IMR-90 (cell line): ENCODE measurements at regions not wholly inside any gene's neighbourhood (a gene's known extent, or its start where the extent isn't known, plus 50 kb on each side); places are given as distances from the start of the nearest gene placed in this dataset.

Experiments used
- ATAC-seq: fragments of 200-7000 bp; cut with Tn5 transposase; 2 replicates; pipeline ENCODE4 v1.9.1; 2020; ENCODE audit warnings: low read depth, mild to moderate bottlenecking, moderate library complexity
- BruUV-seq: library from RNA; stranded (reverse); fragments of 400-500 nt; replicated peaks from 2 replicates; lab custom pipeline; 2021; lab: Mats Ljungman, UMichigan
- CTCF ChIA-PET: fragments of 300-600 bp; formaldehyde crosslinking; extraction: SDS; loops from one replicate; lab custom pipeline; 2021; ENCODE audit warnings: antibody characterized with exemption; lab: Yijun Ruan, JAX
- POLR2A ChIA-PET: fragments of 300-600 bp; sonication (Branson Sonifier 250); formaldehyde crosslinking; loops from one replicate; lab custom pipeline; 2022; ENCODE audit warnings: antibody characterized with exemption; ENCODE audit not compliant: unreplicated experiment; lab: Charles Lee
- DNase-seq: peaks from one replicate; pipeline ENCODE4 v3.0.0; 2013
- H2AFZ ChIP-seq: replicated peaks from 2 replicates; pipeline ENCODE3; 2013; ENCODE audit warnings: low read length, mild to moderate bottlenecking; ENCODE audit not compliant: poor library complexity
- H2AK5ac ChIP-seq: 2 replicates; pipeline ENCODE4 v1.6.1; 2013; ENCODE audit warnings: low read depth, low read length, inconsistent platforms
- H2AK9ac ChIP-seq: replicated peaks from 2 replicates; pipeline ENCODE3; 2013; ENCODE audit warnings: mild to moderate bottlenecking, low read depth, low read length, moderate library complexity; ENCODE audit not compliant: poor library complexity
- H2BK120ac ChIP-seq: 2 replicates; pipeline ENCODE4 v1.6.1; 2013; ENCODE audit warnings: low read depth, low read length, inconsistent platforms
- H2BK15ac ChIP-seq: 3 replicates; pipeline ENCODE4 v1.6.1; 2013; ENCODE audit warnings: low read depth, low read length, inconsistent platforms
- H2BK20ac ChIP-seq: 2 replicates; pipeline ENCODE4 v1.6.1; 2013; ENCODE audit warnings: low read depth, mild to moderate bottlenecking, inconsistent platforms, low read length, moderate library complexity
- H2BK5ac ChIP-seq: 2 replicates; pipeline ENCODE4 v1.6.1; 2013; ENCODE audit warnings: mild to moderate bottlenecking, low read depth, low read length, inconsistent platforms; ENCODE audit not compliant: poor library complexity, severe bottlenecking
- H3K14ac ChIP-seq: replicated peaks from 2 replicates; pipeline ENCODE4 v1.6.1; 2013; ENCODE audit warnings: low read depth, low read length, inconsistent platforms
- H3K18ac ChIP-seq: 2 replicates; pipeline ENCODE4 v1.6.1; 2013; ENCODE audit warnings: low read depth, low read length, control low read depth
- H3K23ac ChIP-seq: 2 replicates; pipeline ENCODE4 v1.6.1; 2013; ENCODE audit warnings: low read depth, low read length, inconsistent platforms
- H3K27ac ChIP-seq: 2 replicates; pipeline ENCODE4 v1.5.1; 2013; ENCODE audit warnings: mild to moderate bottlenecking, control low read depth, low read length; ENCODE audit not compliant: insufficient read depth
- H3K27me3 ChIP-seq: 2 replicates; pipeline ENCODE4 v1.6.1; 2013; ENCODE audit warnings: low read length; ENCODE audit not compliant: control insufficient read depth, insufficient read depth
- H3K36me3 ChIP-seq: 2 replicates; pipeline ENCODE4 v1.6.1; 2013; ENCODE audit warnings: low read length, mixed read lengths; ENCODE audit not compliant: control insufficient read depth, insufficient read depth
- H3K4ac ChIP-seq: 2 replicates; pipeline ENCODE4 v1.6.1; 2013; ENCODE audit warnings: low read depth, low read length, inconsistent platforms
- H3K4me1 ChIP-seq: 2 replicates; pipeline ENCODE4 v1.6.1; 2013; ENCODE audit warnings: low read length, mixed read lengths; ENCODE audit not compliant: control insufficient read depth, insufficient read depth
- H3K4me2 ChIP-seq: 2 replicates; pipeline ENCODE4 v1.6.1; 2013; ENCODE audit warnings: low read depth, mild to moderate bottlenecking, control low read depth, low read length, moderate library complexity
- H3K4me3 ChIP-seq: 2 replicates; pipeline ENCODE4 v1.5.1; 2013; ENCODE audit warnings: low read depth, mild to moderate bottlenecking, control low read depth, low read length, moderate library complexity; ENCODE audit not compliant: insufficient read depth
- H3K56ac ChIP-seq: 2 replicates; pipeline ENCODE4 v1.6.1; 2013; ENCODE audit warnings: low read length, inconsistent platforms; ENCODE audit not compliant: insufficient read depth; ENCODE audit errors: extremely low read depth
- H3K79me1 ChIP-seq, 2 experiments: 2 replicates each; pipeline ENCODE4 v1.6.1; 2013; ENCODE audit warnings: low read length in 2 of 2, inconsistent platforms in 1 of 2, low read depth in 1 of 2
- H3K9ac ChIP-seq: 2 replicates; pipeline ENCODE4 v1.6.1; 2013; ENCODE audit warnings: low read depth, low read length, control low read depth
- H3K9me1 ChIP-seq: 2 replicates; pipeline ENCODE4 v1.6.1; 2013; ENCODE audit warnings: low read length, inconsistent platforms; ENCODE audit not compliant: insufficient read depth
- H3K9me3 ChIP-seq: 2 replicates; pipeline ENCODE4 v1.6.1; 2013; ENCODE audit warnings: low read length; ENCODE audit not compliant: control insufficient read depth, insufficient read depth
- H4K20me1 ChIP-seq: 2 replicates; pipeline ENCODE4 v1.6.1; 2013; ENCODE audit warnings: low read length, inconsistent platforms; ENCODE audit not compliant: insufficient read depth
- H4K5ac ChIP-seq: 2 replicates; pipeline ENCODE4 v1.6.1; 2013; ENCODE audit warnings: mild to moderate bottlenecking, low read depth, low read length, control low read depth
- H4K8ac ChIP-seq, 2 experiments: 2 replicates each; pipeline ENCODE4 v1.6.1; 2013; ENCODE audit warnings: low read depth in 2 of 2, low read length in 2 of 2, control low read depth in 1 of 2, inconsistent platforms in 1 of 2
- H4K91ac ChIP-seq: 2 replicates; pipeline ENCODE4 v1.6.1; 2013; ENCODE audit warnings: low read depth, low read length, inconsistent platforms; ENCODE audit not compliant: insufficient read depth
- CHD1 ChIP-seq: IDR thresholded peaks from 2 replicates; pipeline ENCODE4 v1.6.1; 2012; ENCODE audit warnings: low read depth, low read length, improper control_type of control experiment
- ELK1 ChIP-seq: fragments of 150-350 bp; IDR thresholded peaks from 2 replicates; pipeline ENCODE4 v1.6.1; 2016; ENCODE audit warnings: low read depth, mild to moderate bottlenecking, low read length, moderate library complexity, borderline replicate concordance
- FOS ChIP-seq: fragments of 150-350 bp; IDR thresholded peaks from 2 replicates; pipeline ENCODE4 v1.6.1; 2016; ENCODE audit warnings: low read depth, low read length
- NFE2L2 ChIP-seq: fragments of 150-350 bp; IDR thresholded peaks from 2 replicates; pipeline ENCODE4 v1.6.1; 2016; ENCODE audit warnings: low read depth, mild to moderate bottlenecking, low read length
- SMC3 ChIP-seq: fragments of 150-350 bp; IDR thresholded peaks from 2 replicates; pipeline ENCODE4 v1.6.1; 2016; ENCODE audit warnings: low read depth, mild to moderate bottlenecking, antibody characterized with exemption, low read length, moderate library complexity
- WGBS, 2 experiments: methylation state at CpG; one replicate each; pipeline versions ENCODE4 v1.1.5 to v1.1.7; 2013; ENCODE audit warnings: missing lambda C conversion rate in 2 of 2; ENCODE audit not compliant: insufficient read length in 1 of 2; ENCODE audit errors: extremely low coverage in 2 of 2; 5-methylcytosine and 5-hydroxymethylcytosine counted together
- dilution Hi-C: fragments of 300-500 bp; cut with HindIII; formaldehyde crosslinking; loops from one replicate; pipeline ENCODE4 v1.14.3; 2018; ENCODE audit warnings: low sequenced_read_pairs; ENCODE audit not compliant: unreplicated experiment
- in situ Hi-C: fragments of 300-500 bp; cut with MboI; formaldehyde crosslinking; loops from 3 replicates; pipeline ENCODE4 v1.14.3; 2019; ENCODE audit warnings: low sequenced_read_pairs, inconsistent platforms, mixed read lengths
- intact Hi-C: fragments of 100-400 bp; cut with micrococcal nuclease; formaldehyde crosslinking; loops from 2 replicates; pipeline ENCODE4 v1.10.0; 2022

GRCh38 chr5:165525271-165525670 is 2019.9 kb downstream of the MAT2B start (continued):
- TF ChIP-seq ELK1 (no peak), NFE2L2 (no peak), FOS (0 out of 2 replicates have a peak, but pooled peaks have one; percentile 18)

- H2AK9ac ChIP-seq = no peak overlapping the region
- no TSS peak for BruUV-seq
- H2BK15ac ChIP-seq = no peak overlapping the region
- ChIA-PET POLR2A (no interaction called here), CTCF (interaction anchor here (0.6 kb wide), 1 partner anchor 14 kb away, joined by 3 read pairs; no protein-coding TSS in a partner anchor)
- H3K9me1 ChIP-seq = no peaks in the 10 kb centered on the region
- H2BK20ac ChIP-seq = no peak overlapping the region
- H3K18ac ChIP-seq = no peak overlapping the region; the same call in 1 of the 2 replicates
- H2AK5ac ChIP-seq = no peak overlapping the region
- H2BK120ac ChIP-seq = peak overlapping the region; percentile 37; the same call in 1 of the 2 replicates
- H3K56ac ChIP-seq = no peak overlapping the region
- H3K4me2 ChIP-seq = no peak overlapping the region
- in situ Hi-C loops = no loop called here
- no CpG with 5 or more reads among the region's 3 CpGs for WGBS, 2 experiments
- peaks cover 4% of the 10 kb centered on the region; the same call in 1 of the 2 replicates for H3K4me1 ChIP-seq
- no peaks in the 10 kb centered on the region for H3K79me1 ChIP-seq
- DNase-seq = no peak
- dilution Hi-C loops = no loop called here
- no peak for TF ChIP-seq ELK1
- TF ChIP-seq CHD1 = no peak
- no peak for TF ChIP-seq SMC3
- H3K23ac ChIP-seq = no peak overlapping the region
- H4K91ac ChIP-seq = no peak overlapping the region
- ATAC-seq = no peak
- H4K5ac ChIP-seq = no peak overlapping the region
- no peak overlapping the region for H2BK5ac ChIP-seq
- no peak overlapping the region for H3K4ac ChIP-seq
- no peak overlapping the region for H3K9ac ChIP-seq
- H3K36me3 ChIP-seq = no peaks in the 10 kb centered on the region
- H3K4me3 ChIP-seq = no peak overlapping the region
- no peak overlapping the region for H3K27ac ChIP-seq
- H3K14ac ChIP-seq = no peak overlapping the region
- H2AFZ ChIP-seq = no peak overlapping the region
- H4K8ac ChIP-seq = no peak overlapping the region
- intact Hi-C loops = no loop called here
- no peaks in the 10 kb centered on the region for H3K27me3 ChIP-seq
- H4K20me1 ChIP-seq = no peaks in the 10 kb centered on the region
- H3K9me3 ChIP-seq = peaks cover 9% of the 10 kb centered on the region
Observed at GRCh38 chr5:165526357-165526756, 2020.9 kb downstream of the MAT2B start.
